NT2/D1 (cell line): ENCODE measurements at regions not wholly inside any gene's neighbourhood (a gene's known extent, or its start where the extent isn't known, plus 50 kb on each side); places are given as distances from the start of the nearest gene placed in this dataset.

Experiments
- YY1 ChIP-seq: IDR thresholded peaks from 2 replicates; pipeline ENCODE4 v1.6.1; 2011; ENCODE audit not compliant: insufficient read length, insufficient read depth
- ZNF274 ChIP-seq: IDR thresholded peaks from 2 replicates; pipeline ENCODE4 v1.6.1; 2011; ENCODE audit warnings: mild to moderate bottlenecking, low read depth, low read length

DNA sequence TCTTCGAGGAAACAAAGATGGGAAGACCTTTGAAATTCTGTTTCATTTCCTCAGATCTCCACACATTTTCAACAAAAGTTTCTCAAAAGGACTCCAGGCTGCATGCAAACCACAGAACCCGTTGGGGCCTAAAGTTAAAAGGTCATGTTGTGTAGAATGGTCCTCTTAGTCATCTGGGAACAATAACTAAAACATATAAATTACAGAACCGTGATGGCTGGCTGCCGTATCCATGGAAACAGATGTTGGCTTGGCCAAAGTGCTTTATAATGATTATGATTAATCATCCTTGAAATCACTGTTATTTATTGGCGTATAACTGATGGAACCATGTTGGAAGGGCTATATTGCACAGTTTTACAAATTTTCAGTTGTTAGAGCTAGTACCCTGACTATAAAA lies 182.8 kb upstream of the CRIM1 start:
- TF ChIP-seq ZNF274 (no peak), YY1 (no peak)
